ENCODE measurements at regions not wholly inside any gene's neighbourhood (a gene's known extent, or its start where the extent isn't known, plus 50 kb on each side); places are given as distances from the start of the nearest gene placed in this dataset.
A peak's percentile ranks its signal among the peaks of the same experiment; 100 is the strongest.

GRCh38 chr3:81382470-81382869 is 379.0 kb downstream of the GBE1 start:
- intact Hi-C loops (cut with DNase I), result no loop called here
- ATAC-seq (ENCODE audit: low FRiP score) (no peak), DNase-seq (no peak)
- WGBS, 2 donors, result 94 to 97% methylated on average over 1 of the region's 1 CpG
- H3K4me3 ChIP-seq (ENCODE audit: low read length in 2 of 2), result no peak overlapping the region
- no peak overlapping the region for H3K27ac ChIP-seq (ENCODE audit: low read depth in 1 of 2, low read length in 2 of 2)
- H3K27me3 ChIP-seq (ENCODE audit: control insufficient read depth in 1 of 2, insufficient read depth in 2 of 2, low read length in 1 of 2), result no peaks in the 10 kb centered on the region
- no peaks in the 10 kb centered on the region for H3K36me3 ChIP-seq (ENCODE audit: control insufficient read depth in 1 of 2, insufficient read depth in 2 of 2, low read length in 1 of 2)
- no peaks in the 10 kb centered on the region for H3K4me1 ChIP-seq (ENCODE audit: control insufficient read depth in 1 of 2, insufficient read depth in 2 of 2, low read length in 2 of 2)
- H3K9me3 ChIP-seq (ENCODE audit: control insufficient read depth, low read length), result no peaks in the 10 kb centered on the region

GRCh38 chr3:81380234-81380633 is 381.2 kb downstream of the GBE1 start:
- intact Hi-C loops (cut with DNase I), result no loop called here
- Histone ChIP-seq H3K27ac (ENCODE audit: low read depth in 1 of 2, low read length in 2 of 2) (no peak overlapping the region), H3K36me3 (ENCODE audit: control insufficient read depth in 1 of 2, insufficient read depth in 2 of 2, low read length in 1 of 2) (no peaks in the 10 kb centered on the region), H3K27me3 (ENCODE audit: control insufficient read depth in 1 of 2, insufficient read depth in 2 of 2, low read length in 1 of 2) (no peaks in the 10 kb centered on the region), H3K9me3 (ENCODE audit: control insufficient read depth, low read length) (no peaks in the 10 kb centered on the region), H3K4me3 (ENCODE audit: low read length in 2 of 2) (no peak overlapping the region), H3K4me1 (ENCODE audit: control insufficient read depth in 1 of 2, insufficient read depth in 2 of 2, low read length in 2 of 2) (no peaks in the 10 kb centered on the region)
- ATAC-seq (ENCODE audit: low FRiP score) (no peak), DNase-seq (peak in 1 of 2 donors; percentile 21)
- 94% methylated on average over 4 of the region's 4 CpGs for WGBS, 2 donors

GRCh38 chr3:81378552-81379293 is 382.7 kb downstream of the GBE1 start:
- Histone ChIP-seq H3K4me3 (ENCODE audit: low read length in 2 of 2) (no peak overlapping the region), H3K36me3 (ENCODE audit: control insufficient read depth in 1 of 2, insufficient read depth in 2 of 2, low read length in 1 of 2) (no peaks in the 10 kb centered on the region), H3K9me3 (ENCODE audit: control insufficient read depth, low read length) (no peaks in the 10 kb centered on the region), H3K4me1 (ENCODE audit: control insufficient read depth in 1 of 2, insufficient read depth in 2 of 2, low read length in 2 of 2) (no peaks in the 10 kb centered on the region), H3K27me3 (ENCODE audit: control insufficient read depth in 1 of 2, insufficient read depth in 2 of 2, low read length in 1 of 2) (no peaks in the 10 kb centered on the region), H3K27ac (ENCODE audit: low read depth in 1 of 2, low read length in 2 of 2) (no peak overlapping the region)
- DNase-seq (no peak), ATAC-seq (ENCODE audit: low FRiP score) (no peak)
- intact Hi-C loops (cut with DNase I), result no loop called here
- 70% methylated on average over 5 of the region's 5 CpGs for WGBS, 2 donors

GRCh38 chr3:81375921-81376320 is 385.5 kb downstream of the GBE1 start:
- no peak overlapping the region for H3K4me3 ChIP-seq (ENCODE audit: low read length in 2 of 2)
- intact Hi-C loops (cut with DNase I), result no loop called here
- no peaks in the 10 kb centered on the region for H3K9me3 ChIP-seq (ENCODE audit: control insufficient read depth, low read length)
- no peak overlapping the region for H3K27ac ChIP-seq (ENCODE audit: low read depth in 1 of 2, low read length in 2 of 2)
- H3K4me1 ChIP-seq (ENCODE audit: control insufficient read depth in 1 of 2, insufficient read depth in 2 of 2, low read length in 2 of 2), result no peaks in the 10 kb centered on the region
- no peak for DNase-seq
- H3K36me3 ChIP-seq (ENCODE audit: control insufficient read depth in 1 of 2, insufficient read depth in 2 of 2, low read length in 1 of 2), result no peaks in the 10 kb centered on the region
- H3K27me3 ChIP-seq (ENCODE audit: control insufficient read depth in 1 of 2, insufficient read depth in 2 of 2, low read length in 1 of 2), result no peaks in the 10 kb centered on the region
- ATAC-seq (ENCODE audit: low FRiP score), result no peak

- peaks cover 1% of the 10 kb centered on the region for H3K9me3 ChIP-seq (ENCODE audit: control insufficient read depth, low read length)
- intact Hi-C loops (cut with DNase I), result no loop called here
- H3K27me3 ChIP-seq (ENCODE audit: control insufficient read depth in 1 of 2, insufficient read depth in 2 of 2, low read length in 1 of 2), result no peaks in the 10 kb centered on the region
- no peaks in the 10 kb centered on the region for H3K4me1 ChIP-seq (ENCODE audit: control insufficient read depth in 1 of 2, insufficient read depth in 2 of 2, low read length in 2 of 2)
- DNase-seq (no peak), ATAC-seq (ENCODE audit: low FRiP score) (no peak)
- no peak overlapping the region for H3K27ac ChIP-seq (ENCODE audit: low read depth in 1 of 2, low read length in 2 of 2)
- H3K36me3 ChIP-seq (ENCODE audit: control insufficient read depth in 1 of 2, insufficient read depth in 2 of 2, low read length in 1 of 2), result no peaks in the 10 kb centered on the region
- 4 to 9% methylated on average over 3 of the region's 3 CpGs for WGBS, 2 donors
- H3K4me3 ChIP-seq (ENCODE audit: low read length in 2 of 2), result no peak overlapping the region
These were observed 397.0 kb downstream of the GBE1 start for GRCh38 chr3:81364411-81364810.

- intact Hi-C loops (cut with DNase I), result no loop called here
- H3K4me3 ChIP-seq (ENCODE audit: low read length in 2 of 2), result no peak overlapping the region
- no peaks in the 10 kb centered on the region for H3K36me3 ChIP-seq (ENCODE audit: control insufficient read depth in 1 of 2, insufficient read depth in 2 of 2, low read length in 1 of 2)
- whole genome bisulfite sequencing, 2 donors, result 41 to 45% methylated on average over 2 of the region's 2 CpGs
- H3K27ac ChIP-seq (ENCODE audit: low read depth in 1 of 2, low read length in 2 of 2), result no peak overlapping the region
- no peaks in the 10 kb centered on the region for H3K27me3 ChIP-seq (ENCODE audit: control insufficient read depth in 1 of 2, insufficient read depth in 2 of 2, low read length in 1 of 2)
- ATAC-seq (ENCODE audit: low FRiP score) (no peak), DNase-seq (no peak)
- H3K9me3 ChIP-seq (ENCODE audit: control insufficient read depth, low read length), result peaks cover 1% of the 10 kb centered on the region
- H3K4me1 ChIP-seq (ENCODE audit: control insufficient read depth in 1 of 2, insufficient read depth in 2 of 2, low read length in 2 of 2), result no peaks in the 10 kb centered on the region
These were observed 397.6 kb downstream of the GBE1 start for GRCh38 chr3:81363816-81364215.

- no peaks in the 10 kb centered on the region for H3K9me3 ChIP-seq (ENCODE audit: control insufficient read depth, low read length)
- DNase-seq (no peak), ATAC-seq (ENCODE audit: low FRiP score) (no peak)
- H3K4me3 ChIP-seq (ENCODE audit: low read length in 2 of 2), result no peak overlapping the region
- H3K36me3 ChIP-seq (ENCODE audit: control insufficient read depth in 1 of 2, insufficient read depth in 2 of 2, low read length in 1 of 2), result no peaks in the 10 kb centered on the region
- H3K27me3 ChIP-seq (ENCODE audit: control insufficient read depth in 1 of 2, insufficient read depth in 2 of 2, low read length in 1 of 2), result no peaks in the 10 kb centered on the region
- H3K4me1 ChIP-seq (ENCODE audit: control insufficient read depth in 1 of 2, insufficient read depth in 2 of 2, low read length in 2 of 2), result no peaks in the 10 kb centered on the region
- 77 to 79% methylated on average over 5 of the region's 5 CpGs for WGBS, 2 donors
- intact Hi-C loops (cut with DNase I), result no loop called here
- H3K27ac ChIP-seq (ENCODE audit: low read depth in 1 of 2, low read length in 2 of 2), result no peak overlapping the region
These were observed 407.3 kb downstream of the GBE1 start for GRCh38 chr3:81354119-81354518.

GRCh38 chr3:81352867-81353266 is 408.6 kb downstream of the GBE1 start:
- Histone ChIP-seq H3K27ac (ENCODE audit: low read depth in 1 of 2, low read length in 2 of 2) (no peak overlapping the region), H3K27me3 (ENCODE audit: control insufficient read depth in 1 of 2, insufficient read depth in 2 of 2, low read length in 1 of 2) (no peaks in the 10 kb centered on the region), H3K36me3 (ENCODE audit: control insufficient read depth in 1 of 2, insufficient read depth in 2 of 2, low read length in 1 of 2) (no peaks in the 10 kb centered on the region), H3K9me3 (ENCODE audit: control insufficient read depth, low read length) (no peaks in the 10 kb centered on the region), H3K4me1 (ENCODE audit: control insufficient read depth in 1 of 2, insufficient read depth in 2 of 2, low read length in 2 of 2) (no peaks in the 10 kb centered on the region), H3K4me3 (ENCODE audit: low read length in 2 of 2) (no peak overlapping the region)
- DNase-seq, result no peak
- intact Hi-C loops (cut with DNase I), result no loop called here
- ATAC-seq (ENCODE audit: low FRiP score), result no peak
- 47 to 49% methylated on average over 3 of the region's 3 CpGs for WGBS, 2 donors

- Histone ChIP-seq H3K4me1 (ENCODE audit: control insufficient read depth in 1 of 2, insufficient read depth in 2 of 2, low read length in 2 of 2) (no peaks in the 10 kb centered on the region), H3K4me3 (ENCODE audit: low read length in 2 of 2) (no peak overlapping the region), H3K27me3 (ENCODE audit: control insufficient read depth in 1 of 2, insufficient read depth in 2 of 2, low read length in 1 of 2) (no peaks in the 10 kb centered on the region), H3K9me3 (ENCODE audit: control insufficient read depth, low read length) (no peaks in the 10 kb centered on the region), H3K36me3 (ENCODE audit: control insufficient read depth in 1 of 2, insufficient read depth in 2 of 2, low read length in 1 of 2) (no peaks in the 10 kb centered on the region), H3K27ac (ENCODE audit: low read depth in 1 of 2, low read length in 2 of 2) (no peak overlapping the region)
- DNase-seq (no peak), ATAC-seq (ENCODE audit: low FRiP score) (no peak)
- 44 to 49% methylated on average over 4 of the region's 4 CpGs for WGBS, 2 donors
- intact Hi-C loops (cut with DNase I), result no loop called here
These were observed 411.6 kb downstream of the GBE1 start for GRCh38 chr3:81349816-81350340.

Measured in aorta (tissue), 5 donors.